CD4-positive, alpha-beta T cell treated with Interleukin-6 for 4 hours (primary cell): ENCODE measurements at regions not wholly inside any gene's neighbourhood (a gene's known extent, or its start where the extent isn't known, plus 50 kb on each side); places are given as distances from the start of the nearest gene placed in this dataset.
"Not testable (repeated sequence)": the region's sequence is repeated elsewhere in the genome, so short reads cannot be mapped to it uniquely, and the experiment has no call there.

ENCODE experiments used
- DNase-seq: peaks from one replicate; pipeline ENCODE4 v3.0.0-alpha.2; 2020; ENCODE audit warnings: mixed read lengths

DNA sequence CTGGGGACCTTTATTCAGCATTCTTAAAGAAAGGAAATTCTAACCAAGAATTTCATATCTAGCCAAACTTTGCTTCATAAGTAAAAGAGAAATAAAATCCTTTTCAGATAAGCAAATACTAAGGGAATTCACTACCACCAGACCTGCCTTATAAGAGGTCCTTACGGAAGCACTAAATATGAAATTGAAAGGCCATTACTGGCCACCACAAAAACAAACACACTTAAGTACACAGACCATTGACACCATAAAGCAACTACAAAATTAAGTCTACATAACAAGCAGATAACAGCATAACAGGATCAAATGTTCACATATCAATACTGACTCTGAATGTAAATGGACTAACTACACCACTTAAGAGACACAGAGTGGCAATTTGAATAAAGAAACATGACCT lies 361.4 kb upstream of the POU5F2 start:
- DNase-seq = no peak

DNA sequence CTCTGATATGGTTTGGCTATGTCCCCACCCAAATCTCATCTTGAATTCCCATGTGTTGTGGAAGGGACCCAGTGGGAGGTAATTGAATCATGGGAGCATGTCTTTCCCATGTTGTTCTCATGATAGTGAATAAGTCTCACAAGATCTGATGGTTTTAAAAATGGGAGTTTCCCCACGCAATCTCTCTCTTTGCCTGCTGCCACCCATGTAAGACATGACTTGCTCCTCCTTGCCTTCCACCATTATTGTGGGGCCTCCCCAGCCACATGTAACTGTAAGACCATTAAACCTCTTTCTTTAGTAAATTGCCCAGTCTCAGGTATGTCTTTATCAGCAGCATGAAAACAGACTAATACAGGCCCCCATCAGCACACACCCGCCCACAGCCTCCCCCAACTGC lies 356.0 kb upstream of the POU5F2 start:
- DNase-seq = not testable (repeated sequence)

DNA sequence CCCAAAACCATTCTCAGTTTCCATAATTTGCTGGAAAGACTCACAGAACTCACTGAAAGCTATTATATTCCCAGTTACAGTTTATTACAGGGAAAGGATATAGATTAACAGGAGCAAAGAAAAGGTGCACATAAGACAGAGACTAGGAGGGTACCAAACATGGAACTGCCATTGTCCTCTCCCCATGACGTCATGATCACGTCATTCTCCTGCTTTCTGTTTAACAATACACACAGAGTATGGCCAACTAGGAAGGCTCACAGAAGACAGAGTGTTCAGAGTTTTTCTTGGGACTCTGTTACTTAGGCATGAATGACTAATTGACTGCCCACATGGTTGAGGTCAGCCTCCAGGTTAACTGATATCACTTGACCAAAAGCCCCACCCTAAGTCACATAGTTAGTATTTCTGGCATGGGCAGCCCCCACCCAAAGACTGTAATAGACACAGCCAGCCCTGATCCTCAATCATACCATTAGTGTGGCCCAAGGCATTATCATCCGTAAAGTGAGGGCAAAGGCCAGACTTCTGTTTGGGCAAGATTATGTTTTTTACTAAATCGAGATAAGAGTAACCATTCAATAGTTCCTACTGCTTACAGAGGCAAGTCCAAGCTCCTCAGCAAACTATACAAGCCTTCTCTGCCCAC lies 353.5 kb upstream of the POU5F2 start:
- DNase-seq = no peak

DNA sequence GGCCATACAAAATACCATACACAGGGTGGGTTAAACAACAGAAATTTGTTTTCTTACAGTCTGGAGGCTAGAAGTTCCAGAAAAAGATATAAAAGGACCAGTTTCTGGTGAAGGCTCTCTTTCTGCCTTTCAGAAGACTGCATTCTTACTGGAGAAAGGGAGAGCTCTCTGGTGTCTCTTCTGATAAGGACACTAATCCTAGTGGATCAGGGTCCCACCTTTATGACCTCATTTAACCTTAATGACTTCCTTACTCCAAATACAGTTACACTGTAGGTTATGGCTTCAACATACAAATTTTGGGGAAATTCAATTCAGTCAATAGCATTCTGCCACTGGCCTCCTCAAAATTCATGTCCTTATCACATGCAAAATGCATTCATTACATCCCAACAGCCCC lies 351.9 kb upstream of the POU5F2 start:
- DNase-seq = no peak

DNA sequence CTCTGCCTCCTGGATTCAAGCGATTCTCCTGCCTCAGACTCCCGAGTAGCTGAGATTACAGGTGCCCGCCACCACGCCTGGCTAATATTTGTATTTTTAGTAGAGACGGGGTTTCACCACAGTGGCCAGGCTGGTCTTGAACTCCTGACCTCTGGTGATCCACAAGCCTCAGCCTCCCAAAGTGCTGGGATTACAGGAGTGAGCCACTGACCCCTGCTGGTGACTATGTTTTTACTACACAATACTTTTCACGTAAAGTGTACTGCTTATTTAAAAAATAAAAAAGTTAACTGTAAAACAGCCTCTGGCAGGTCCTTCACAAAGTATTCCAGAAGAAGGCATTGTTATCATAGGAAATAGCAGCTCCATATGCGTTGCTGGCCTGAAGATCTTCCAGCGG lies 345.2 kb upstream of the POU5F2 start:
- DNase-seq = not testable (repeated sequence)

DNA sequence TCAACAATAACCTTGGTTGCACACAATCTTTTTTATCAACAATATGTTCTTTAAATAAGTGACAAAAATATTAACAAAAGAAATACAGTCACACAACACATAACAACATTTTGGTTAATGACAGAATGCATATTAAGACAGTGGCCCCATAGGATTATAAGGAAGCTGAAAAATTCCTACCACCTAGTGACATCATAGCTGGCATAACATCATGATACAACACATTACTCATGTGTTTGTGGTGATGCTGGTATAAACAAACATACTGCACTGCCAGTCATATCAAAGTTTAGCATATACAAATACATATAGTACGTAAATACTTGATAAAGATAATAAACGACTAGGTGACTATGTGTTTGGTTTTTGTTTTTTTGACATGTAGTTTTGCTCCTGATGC lies 344.8 kb upstream of the POU5F2 start:
- no peak for DNase-seq

DNA sequence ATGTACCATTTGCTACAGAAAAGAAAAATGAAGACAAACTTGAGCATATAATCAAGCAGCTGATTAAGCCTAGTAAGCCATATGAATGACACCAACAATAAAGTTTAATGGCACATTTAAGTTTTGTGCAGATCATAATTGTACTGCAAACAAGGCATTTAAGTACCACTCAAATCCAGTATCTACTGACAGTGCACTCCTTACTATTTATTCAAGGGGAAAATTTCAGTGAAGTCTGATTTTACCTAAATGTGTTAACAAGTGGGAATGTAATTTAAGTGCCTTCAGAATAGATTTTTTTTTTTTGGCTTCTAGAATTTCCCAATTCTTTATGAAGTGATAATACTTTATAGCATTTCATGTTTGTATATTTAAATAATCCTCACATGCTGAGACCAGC lies 341.0 kb upstream of the POU5F2 start:
- no peak for DNase-seq

DNA sequence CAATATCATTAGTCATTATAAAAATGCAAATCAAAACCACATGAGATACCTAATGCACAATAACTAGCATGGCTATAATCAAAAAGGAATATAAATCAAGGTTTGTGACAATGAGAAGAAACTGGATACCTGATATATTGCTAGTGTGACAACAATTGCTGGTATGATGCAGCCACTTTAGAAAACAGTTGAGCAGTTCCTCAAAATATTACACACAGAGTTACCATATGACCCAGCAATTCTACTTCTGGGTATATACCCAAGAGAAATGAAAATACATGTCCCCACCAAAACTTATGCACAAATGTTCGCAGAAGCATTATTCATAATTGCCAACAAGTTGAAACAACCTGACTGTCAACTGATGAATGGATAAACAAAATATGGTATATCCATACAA lies 339.7 kb upstream of the POU5F2 start:
- DNase-seq = no peak

DNA sequence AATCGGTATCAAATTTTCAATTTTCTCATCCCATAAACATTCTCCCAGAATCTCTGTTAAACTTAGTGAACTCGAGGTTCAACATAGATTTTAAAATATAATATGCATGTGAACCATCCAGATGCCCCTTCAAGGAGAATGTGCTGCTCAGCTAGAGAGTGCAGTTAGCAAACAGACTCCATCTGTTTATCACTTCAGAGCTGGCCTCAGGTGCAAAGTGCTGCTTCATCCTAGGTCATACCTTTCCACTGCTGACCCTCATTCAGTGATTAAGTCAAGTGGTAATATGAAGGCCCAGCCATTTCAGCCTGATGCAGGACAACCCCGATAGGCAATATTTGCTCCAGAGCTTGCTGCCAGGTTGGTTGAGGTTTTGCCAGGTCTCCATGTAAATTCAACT lies 339.0 kb upstream of the POU5F2 start:
- DNase-seq = no peak

DNA sequence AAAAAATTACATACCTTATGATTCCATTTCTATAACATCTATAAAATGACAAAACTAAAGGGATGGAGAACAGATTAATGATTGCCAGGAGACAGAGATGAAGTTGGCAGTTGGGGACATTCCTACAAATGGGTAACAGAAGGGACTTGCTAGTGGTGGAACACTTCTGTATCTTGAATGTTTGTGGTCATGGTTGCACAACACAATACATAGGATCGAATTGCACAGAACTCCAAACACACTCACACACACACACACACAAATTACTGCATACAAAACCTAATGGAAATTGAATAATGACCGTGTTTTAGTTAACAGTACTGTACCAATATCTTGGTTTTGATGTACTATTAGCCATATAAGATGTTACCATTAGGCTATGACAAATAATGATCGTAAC lies 330.7 kb upstream of the POU5F2 start:
- no peak for DNase-seq

DNA sequence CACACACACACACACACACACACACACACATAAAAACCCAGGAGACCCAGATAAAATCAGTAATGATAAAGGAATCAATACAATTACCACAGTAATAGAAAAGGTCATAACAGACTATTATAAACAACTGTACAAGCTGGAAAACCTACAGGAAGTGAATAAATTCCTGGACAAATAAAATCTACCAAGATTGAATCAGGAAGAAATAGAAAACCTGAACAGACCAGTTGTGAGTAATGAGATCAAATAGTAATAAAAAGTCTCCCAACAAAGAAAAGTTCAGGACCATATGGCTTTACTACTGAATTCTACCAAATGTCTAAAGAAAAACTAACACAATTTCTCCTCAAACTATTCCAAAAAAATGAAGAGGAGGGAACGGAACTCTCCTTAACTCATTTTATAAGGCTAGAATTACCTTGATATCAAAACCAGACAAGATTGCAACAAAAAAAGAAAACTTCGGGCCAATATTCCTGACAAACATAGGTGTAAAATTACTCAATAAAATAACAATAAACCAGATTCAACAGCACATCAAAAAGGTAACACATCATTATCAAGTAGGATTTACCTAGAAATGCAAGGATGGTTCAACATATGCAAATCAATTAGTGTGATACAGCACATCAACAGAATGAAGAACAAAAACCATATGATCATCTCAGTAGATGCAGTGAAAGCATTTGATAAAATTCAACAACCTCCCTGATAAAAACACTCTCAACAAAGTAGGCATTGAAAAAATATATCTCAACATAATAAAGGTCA lies 325.2 kb upstream of the POU5F2 start:
- DNase-seq = no peak

DNA sequence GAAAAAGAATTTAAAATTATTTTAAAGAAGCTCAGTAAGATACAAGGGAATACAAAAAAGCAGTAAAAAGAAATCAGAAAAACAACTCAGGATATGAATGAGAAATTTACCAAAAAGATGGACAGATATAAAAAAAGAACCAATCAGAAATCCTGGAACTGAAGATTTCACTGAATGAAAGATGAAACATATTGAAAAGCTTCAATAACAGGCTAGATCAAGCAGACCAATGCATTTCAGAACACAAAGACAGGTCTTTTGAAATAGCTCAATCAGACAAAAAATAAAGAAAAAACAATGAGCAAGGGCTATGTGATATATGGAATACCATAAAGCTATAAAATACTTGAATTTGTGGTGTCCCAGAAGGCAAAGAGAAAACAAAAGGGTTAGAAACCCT lies 322.6 kb upstream of the POU5F2 start:
- no peak for DNase-seq

DNA sequence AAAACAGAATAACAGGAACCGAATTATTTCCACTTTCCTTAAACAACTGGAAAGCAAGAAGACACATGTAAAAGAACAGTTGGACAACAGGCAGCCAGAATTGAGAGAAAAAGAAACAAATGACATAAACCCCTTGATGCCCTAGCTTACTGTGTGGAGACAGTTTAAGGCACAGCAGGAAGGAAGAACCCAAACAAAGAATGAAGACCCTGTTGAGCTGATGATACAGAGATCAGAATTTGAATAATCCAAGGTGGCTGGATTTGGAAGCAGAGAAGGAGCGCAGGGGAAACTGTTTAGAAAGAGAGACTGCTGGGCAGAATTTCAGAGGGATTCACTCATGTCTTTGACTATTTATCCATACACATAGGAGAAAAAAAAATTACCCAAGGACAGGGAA lies 316.3 kb upstream of the POU5F2 start:
- no peak for DNase-seq

DNA sequence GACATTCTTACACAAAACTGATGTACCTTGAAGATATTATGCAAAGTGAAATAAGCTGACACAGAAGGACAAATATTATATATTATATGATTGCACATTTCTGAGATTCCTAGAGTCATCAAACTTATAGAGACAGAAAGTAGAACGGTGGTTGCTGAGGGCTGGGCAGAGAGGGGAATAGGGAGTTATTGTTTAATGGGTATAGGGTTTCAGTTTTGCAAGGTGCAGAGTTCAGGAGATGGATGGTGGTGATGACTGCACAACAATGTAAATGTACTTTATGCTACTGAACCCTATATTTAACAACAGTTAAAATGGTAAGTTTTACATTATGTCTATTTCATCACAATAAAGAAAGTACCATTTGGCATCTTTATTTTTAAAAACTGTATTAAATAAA lies 315.8 kb upstream of the POU5F2 start:
- DNase-seq = no peak

DNA sequence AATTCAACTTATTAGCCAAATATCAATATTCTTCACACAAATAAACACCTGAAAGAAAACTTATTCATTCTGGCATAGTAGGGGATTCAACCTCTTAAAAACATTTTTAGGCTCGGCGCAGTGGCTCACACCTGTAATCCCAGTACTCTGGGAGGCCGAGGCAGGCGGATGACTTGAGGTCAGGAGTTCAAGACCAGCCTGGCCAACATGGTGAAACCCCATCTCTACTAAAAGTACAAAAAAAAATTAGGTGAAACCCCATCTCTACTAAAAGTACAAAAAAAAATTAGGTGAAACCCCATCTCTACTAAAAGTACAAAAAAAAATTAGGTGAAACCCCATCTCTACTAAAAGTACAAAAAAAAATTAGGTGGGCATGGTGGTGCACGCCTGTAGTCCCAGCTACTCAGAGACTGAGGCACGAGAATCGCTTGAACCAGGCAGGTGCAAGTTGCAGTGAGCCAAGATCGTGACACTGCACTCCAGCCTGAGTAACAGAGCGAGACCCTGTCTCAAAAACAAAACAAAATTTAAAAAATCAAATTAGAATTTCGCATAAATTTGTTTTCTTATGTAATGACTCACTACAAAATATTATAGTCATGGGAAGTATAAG lies 308.0 kb upstream of the POU5F2 start:
- DNase-seq = not testable (repeated sequence)

DNA sequence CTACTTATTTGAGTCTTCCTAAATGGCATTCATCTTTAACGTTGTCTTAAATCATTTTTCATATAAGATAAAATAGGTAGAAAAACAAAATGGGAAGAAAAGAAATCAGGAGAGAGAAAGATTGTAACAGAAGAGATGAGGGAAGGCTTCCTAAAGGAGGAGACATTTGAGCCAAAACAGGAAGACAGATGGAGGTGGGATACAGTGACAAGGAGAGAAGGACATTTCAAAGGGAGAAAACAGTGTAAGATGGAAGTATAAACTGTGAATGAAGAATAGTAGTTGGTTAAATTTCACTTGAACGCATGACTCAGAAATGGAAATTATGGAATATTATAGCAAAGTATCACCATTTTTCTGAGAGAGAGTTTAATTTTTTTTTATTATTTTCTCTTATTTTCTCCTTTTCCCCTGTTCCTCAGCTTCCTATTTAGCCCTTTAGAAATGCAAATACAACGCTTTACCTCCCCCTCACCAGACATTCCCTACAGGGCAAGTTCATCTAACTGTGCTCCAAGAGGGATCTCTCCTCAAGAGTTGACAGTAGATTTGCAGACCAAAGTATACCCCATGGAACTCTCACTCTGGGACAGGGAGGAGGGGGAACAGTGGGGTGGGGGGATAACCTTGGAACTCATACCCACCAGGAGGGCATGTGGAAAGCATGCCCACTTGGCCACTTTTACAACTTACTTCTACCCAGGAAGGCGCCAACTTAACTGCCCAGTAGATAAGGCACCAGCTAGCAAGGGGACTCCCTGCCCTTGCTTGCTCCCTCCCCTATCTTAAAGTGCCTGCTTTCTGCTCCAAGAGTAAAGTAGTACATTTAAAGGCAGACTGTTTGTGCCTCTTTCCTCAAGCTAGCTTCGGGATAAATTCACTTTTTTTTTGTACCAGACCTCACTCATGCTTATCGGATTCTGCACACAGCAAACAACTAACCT lies 304.7 kb upstream of the POU5F2 start:
- no peak for DNase-seq

DNA sequence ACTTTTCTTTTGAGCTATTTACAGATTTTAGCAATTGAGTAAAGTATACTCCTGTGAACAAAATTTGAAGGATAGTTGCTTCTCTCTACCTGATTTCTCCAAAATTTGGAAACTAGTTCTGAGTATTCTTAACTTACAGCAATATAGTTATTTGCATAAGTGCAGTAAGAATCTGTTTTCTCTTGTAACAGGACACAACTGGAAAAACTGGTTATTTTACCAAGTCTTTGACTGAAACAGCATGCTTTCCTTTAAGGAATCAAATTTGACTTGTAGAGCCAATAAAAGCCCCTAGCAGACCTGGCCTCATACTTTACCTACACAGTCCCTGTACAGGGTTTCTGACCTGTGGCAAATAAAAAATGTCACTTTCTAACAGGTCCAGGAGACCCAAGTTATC lies 301.9 kb upstream of the POU5F2 start:
- no peak for DNase-seq

DNA sequence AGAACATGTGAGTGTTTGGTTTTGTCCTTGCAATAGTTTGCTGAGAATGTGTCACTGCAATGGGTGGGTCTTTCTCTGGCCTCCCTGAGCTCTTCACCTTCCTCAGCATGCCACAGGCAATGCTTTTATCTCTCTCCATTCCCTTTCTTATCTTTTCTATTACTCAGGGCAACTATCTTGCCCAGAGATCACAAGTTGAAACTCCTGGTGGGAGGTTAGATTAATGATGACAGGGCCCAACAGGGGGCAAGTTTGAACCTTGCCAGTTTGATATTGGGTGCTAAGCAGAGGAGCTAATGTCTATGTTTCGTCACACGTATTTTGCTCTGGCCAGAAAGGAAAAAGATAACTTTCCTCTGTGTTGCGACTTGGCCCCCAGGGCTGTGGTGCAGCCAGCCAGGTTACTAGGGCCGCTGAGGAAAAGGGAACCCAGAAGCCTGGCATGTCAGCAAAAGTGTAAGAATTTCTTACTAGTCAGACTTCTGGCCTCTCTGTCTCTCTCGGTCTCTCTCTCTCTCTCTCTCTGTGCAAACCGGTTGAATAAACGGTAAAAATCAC lies 299.3 kb upstream of the POU5F2 start:
- DNase-seq = no peak

DNA sequence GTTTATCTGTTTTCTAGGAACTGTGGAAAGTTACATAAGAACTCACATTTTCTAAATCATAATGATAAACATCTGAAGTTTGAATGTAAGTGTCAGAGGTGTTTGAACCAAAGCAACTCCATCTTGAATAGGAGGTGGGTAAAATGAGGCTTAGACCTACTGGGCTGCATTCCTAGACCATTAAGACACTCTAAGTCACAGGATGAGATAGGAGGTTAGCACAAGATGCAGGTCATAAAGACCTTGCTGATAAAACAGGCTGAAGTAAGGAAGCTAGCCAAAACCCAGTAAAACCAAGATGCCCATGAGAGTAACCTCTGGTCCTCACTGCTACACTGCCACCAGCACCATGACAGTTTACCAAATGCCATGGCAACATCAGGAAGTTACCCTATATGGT lies 297.7 kb upstream of the POU5F2 start:
- no peak for DNase-seq

DNA sequence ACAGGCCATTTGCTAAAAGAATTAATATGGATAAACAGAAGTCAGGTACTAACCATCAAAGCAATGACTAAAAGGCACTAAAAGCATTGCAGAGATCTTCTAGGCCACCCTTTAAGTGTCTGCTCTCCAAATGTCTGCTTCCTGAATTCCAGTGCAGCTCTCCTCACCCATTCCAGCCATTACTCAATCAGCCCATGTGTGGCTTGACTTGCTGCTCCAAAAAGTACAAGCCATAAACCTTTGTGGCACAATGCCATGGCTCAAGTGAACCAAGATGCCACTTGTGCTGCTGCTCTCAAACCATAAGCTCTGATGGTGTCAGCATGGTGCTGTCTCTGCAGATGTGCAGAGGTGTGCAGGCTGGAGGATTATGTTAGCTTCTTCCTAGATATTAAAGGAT lies 290.2 kb upstream of the POU5F2 start:
- DNase-seq = no peak

DNA sequence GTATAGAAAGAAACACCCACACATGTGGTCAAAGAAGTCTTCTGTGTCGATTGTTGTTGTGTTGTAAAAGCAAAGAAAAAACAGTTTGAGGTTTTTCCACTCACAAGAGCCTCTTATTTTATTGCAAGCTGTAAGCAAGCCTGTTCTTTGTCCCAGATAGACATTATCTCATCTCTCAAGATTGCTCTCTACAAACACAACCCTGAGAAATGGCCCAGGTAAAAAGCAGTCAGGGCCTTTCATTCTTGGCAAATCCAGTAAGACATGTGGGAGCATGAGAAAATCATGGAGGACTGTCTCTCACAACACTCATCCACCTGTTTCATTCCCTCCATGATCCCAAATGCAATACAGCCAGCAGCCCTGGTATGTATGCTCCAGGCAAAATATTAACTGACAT lies 286.6 kb upstream of the POU5F2 start:
- no peak for DNase-seq

DNA sequence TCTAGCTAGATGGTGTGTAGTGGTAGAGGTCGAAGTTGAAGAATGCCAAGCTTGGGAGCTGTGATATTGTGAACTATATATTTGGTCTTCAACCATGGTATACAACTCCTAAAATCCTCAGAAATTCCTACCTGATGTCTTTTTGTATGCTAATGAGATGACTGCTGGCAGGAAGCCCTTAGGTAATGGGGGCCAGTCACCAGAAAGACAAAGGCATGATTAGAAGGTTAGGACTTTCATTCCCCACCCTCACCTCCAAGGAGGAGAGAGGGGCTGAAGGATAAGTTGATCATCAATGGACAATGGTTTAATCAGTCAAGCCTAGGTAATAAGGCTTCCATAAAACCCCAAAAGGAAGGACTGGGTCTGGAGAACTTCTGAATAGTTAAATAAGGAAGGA lies 285.7 kb upstream of the POU5F2 start:
- DNase-seq = no peak
